HG02623 (cell line): ENCODE measurements at regions not wholly inside any gene's neighbourhood (a gene's known extent, or its start where the extent isn't known, plus 50 kb on each side); places are given as distances from the start of the nearest gene placed in this dataset.

Experiments
- ATAC-seq: cut with Tn5 transposase; IDR thresholded peaks from one replicate; pipeline ENCODE4 v1.9.1; 2021; ENCODE audit warnings: moderate library complexity; ENCODE audit not compliant: unreplicated experiment

DNA sequence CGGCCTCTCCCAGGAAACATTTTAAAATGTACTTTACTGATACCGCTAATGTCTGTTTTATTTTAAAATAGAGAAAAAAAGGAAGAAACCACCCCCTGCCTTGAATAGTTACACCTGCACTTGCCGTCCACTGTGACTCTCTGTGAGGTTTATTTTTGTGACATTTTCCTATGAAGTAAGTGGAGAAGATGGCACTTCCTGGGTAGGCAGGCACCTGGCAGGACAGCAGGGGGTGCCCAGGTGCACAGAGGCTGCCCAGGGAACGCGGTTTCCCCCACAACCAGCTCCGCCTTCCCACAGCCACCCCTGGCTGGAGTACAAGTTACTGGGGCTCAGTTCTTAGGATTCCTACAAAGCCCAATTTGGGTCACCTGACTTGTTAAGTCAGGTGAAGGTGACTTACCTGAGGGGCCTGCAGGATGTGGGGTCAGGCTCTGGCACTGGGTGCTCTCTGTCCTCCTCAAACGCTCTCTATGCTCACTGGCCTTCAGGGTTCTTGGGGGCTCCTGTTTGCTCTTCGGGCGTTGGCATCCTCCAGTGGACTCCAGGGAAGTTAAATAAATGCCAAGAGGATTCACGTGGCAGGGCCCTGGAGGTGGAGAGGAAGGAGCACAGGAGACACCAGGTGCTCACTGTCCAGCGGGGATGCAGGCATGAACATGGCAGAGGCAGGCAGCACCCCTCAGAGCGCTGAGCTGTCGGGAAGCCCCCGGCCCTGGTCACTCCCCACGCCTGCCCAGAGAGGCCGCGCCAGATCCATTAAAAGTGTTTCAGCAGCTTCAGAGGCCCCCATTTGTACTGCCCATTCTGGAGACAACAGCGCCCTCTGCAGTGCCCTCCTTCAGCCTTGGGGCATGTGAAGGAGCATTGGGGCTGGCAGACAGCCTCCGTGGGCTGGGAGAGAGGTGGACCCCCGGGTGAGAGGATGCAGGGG lies 1021.2 kb downstream of the TBC1D22A start:
- ATAC-seq: no peak

DNA sequence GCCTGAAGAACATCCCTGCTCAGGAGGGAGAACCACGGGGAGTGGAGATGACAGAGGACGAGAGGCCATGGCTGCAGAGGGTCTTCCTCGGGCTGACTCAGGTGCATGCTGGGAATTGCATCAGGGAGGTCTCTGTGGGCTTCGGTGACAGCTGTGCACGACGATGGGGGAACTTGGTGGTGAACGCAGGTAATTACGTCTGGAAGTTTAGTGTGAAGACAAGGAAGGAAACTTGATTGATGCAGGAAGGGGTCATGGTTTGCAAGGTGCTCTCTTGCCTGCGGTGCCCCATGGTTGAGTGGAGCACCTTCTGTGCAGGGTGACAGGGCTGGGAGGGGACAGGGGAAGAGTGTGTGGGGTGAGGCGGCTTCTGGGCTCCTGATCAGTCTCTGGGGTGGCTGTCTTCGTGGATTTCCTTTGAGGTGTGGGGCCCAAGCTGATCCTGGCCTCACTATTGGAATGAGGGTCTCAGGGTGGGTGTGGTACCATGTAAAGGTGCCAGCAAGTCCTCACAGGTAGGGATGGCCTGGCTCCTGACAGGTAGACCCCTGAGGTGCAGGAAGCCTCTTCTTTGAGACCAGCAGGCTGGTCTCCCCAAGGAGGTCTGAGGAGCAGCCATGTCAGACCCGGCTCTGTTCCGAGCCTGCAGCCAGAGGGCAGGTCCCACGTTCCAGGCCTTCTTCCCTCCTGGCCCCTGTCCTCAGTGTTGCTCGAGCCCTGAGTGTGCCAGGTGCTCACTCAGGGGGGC lies 1020.1 kb downstream of the TBC1D22A start:
- ATAC-seq: no peak

DNA sequence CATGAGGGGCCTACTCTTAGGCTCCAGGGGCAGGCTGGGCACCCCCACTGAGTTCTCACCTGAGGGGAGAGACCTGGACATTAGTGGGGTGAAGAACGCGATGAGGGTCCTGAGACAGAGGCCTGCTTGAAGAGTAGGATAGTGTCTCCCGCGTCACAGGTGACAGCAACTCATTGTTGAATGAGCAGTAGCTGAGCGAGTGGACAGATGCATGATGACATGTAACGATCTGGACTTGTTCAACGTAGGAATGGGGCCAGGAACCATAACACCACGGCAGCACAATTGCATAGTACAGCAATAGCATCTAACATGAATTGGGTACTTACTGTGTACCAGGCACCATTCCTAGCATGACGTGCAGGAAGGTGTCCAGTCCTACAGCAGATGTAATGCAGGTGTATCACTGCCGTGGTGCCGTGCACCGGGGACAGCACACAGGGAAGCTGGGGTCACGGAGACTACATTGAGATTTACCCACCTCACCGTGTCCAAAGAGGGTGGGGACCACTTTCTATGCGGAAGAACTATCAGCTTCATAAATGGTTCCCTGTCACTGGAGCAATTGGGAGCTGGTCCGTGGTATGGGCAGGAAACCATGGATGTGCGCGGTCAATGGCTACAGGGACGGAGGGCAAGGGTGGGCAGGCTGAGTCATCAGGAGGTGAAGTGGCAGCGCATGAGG lies 1019.1 kb downstream of the TBC1D22A start:
- ATAC-seq: no peak

DNA sequence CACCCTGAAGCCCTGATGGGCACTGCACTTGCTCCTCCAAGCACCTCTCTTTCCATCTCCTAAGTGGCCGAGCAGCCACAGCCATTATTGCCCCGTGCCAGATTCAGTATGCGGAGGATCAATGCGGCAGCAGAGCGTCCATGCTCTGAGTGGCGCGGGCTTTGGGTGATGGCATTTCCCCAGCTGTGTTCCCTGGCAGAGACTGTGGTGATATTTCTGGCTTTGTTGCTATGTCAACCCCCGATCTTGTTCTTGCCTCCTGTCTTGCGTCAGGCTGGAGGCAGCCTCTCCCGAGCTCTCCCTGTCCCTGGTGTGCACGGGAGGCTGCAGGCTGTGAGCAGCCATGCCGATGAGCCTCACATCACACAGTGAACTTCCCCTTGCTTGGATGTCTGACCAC lies 1018.6 kb downstream of the TBC1D22A start:
- no peak for ATAC-seq

DNA sequence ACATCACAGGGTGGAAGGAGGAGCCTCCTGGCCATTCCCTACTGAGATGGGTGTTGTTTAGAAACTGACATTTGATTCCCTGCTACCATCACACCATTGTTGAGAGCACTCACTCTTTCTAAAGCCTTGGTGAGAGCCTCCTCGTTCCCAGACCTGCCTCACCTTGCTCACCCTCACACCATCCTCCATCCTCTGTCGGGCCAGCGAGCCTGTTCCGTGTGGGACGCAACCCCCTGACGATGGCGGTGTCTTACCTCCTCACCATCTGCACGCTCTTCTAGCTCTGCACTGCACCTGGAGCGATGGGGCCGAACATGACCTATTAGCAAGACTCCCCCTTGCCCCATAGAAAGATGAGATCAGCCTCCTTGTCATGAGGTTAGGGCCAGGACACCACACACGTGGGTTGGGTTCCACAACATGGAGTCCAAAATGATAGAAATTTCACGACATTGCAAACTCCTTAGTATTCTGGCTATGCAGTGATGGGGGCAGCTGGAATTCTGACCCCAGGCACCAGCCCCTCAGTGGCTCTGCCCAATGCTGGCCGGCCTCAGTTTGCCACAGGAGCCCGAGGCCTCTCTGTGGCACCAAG lies 1017.9 kb downstream of the TBC1D22A start:
- no peak for ATAC-seq

- no peak for ATAC-seq
Measured at GRCh38 chr22:47779474-47779873, 1017.0 kb downstream of the TBC1D22A start.

DNA sequence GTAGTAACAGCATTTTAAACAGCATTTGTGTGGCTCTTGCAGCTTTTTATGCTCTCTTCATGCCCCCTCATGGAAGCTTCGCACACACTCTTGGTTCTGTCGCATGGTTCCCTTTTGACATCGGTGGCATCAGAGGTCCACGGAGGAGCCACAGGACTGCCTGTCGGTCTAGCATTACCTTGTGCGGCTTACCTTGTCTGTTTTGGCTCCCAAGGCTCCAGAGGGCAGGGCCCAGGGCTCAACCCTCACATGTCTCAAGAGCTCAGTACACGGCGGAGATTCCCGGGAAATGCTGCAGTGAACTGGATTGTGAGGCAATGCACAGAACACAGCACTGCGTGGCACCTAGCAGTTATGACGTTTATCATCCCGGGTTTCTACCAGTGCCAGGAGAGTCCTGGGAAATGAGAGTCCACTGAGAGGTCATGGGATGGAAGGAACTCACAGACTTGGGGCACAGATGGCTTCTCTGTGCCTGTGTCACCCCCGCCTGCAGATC lies 1015.8 kb downstream of the TBC1D22A start:
- no peak for ATAC-seq

DNA sequence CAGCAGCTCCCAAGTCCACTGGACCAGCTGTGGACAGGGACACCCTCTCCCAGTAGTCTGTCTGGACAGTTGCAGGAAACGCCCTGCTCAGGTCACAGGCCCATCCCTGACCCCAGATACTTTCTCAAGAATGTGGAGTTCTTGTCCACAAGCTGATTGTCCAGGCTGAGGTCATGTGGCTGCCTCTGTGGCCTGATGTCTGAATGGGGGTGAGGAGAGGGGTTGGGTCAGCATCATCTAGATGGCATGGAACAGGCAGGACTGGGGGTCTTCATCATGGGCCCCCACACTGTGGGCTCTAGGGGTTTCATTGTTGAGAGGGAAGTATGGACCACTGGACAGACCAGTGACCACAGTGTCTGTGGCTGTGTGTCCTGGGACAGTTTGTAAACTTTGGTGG lies 1015.0 kb downstream of the TBC1D22A start:
- no peak for ATAC-seq

DNA sequence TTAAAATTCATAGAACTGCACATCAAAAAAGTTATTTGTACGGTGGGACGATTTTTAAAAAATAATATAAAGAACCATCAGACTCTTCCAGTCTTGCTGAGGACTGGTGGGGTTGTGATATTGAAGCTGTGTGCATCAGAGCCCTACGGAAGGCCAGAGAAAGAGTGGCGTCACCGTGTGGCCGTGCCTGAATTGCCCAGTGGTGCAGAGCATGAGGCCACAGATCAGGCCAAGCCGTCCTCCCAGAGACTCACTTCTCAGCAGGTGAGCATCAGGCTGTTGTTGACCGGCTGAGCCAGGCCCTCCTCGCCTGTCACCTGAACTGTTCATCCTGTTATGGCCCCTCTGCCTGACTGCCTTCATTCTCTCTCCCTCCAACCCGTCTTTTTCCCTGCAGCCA lies 1013.9 kb downstream of the TBC1D22A start:
- ATAC-seq: no peak

DNA sequence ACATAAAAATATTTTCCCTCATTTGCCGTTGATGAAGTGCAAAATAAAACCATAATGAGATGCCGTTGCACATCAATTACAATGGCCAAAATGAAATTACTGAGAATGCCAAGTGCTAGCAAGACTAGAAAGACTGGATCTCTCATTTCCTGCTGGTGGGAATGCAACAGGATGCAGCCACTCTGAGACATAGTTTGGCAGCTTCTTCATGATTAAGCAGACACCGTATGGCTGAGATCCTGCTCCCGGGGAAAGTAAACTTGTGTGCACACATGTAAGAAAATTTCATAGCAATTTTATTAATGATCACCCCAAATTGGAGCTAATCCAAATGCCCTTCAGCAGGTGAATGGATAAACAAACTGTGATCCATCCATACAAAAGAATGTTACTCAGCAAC lies 1013.2 kb downstream of the TBC1D22A start:
- ATAC-seq: no peak

- no peak for ATAC-seq
Measured at GRCh38 chr22:47775191-47775590, 1012.7 kb downstream of the TBC1D22A start.

- ATAC-seq: no peak
Measured at GRCh38 chr22:47773635-47774034, 1011.2 kb downstream of the TBC1D22A start.

- ATAC-seq: no peak
Measured at GRCh38 chr22:47772864-47773263, 1010.4 kb downstream of the TBC1D22A start.

DNA sequence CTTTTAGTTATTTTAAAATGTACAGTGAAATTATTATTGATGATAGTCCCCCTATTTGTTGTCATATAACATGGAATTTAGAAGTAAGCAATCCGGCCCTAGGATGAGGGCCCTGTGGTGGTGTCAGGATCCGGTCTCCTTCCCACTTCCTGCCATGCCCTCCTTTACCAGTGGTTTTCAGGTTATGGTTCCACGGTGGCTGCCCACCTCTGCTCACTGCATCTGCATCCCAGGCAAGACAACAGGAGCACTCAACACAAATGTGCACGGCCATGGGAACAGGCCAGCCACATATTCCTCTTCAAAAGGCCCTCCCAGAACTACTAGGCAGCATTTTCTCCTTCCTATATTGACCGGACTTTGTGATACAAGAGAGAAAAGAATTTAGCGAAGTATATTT lies 1007.2 kb downstream of the TBC1D22A start:
- no peak for ATAC-seq

DNA sequence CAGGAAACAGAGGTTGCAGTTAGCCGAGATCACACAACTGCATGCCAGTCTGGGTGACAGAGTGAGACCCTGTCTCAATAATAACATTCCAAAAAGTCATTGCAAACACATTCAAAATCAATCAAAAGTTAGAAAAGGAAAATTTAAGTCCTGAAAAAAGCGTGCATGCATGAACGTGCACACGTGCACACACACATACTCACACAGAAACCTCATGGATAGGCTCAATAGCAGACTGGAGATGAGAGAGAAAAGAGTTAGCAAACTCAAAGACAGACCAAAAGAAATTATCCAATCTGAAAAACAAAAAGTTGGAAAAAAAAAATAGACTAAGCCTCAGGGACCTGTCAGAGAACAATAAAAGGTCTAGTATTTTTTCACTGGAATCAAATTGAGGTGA lies 1005.6 kb downstream of the TBC1D22A start:
- ATAC-seq: no peak

- ATAC-seq: no peak
Measured at GRCh38 chr22:47767403-47767802, 1005.0 kb downstream of the TBC1D22A start.

DNA sequence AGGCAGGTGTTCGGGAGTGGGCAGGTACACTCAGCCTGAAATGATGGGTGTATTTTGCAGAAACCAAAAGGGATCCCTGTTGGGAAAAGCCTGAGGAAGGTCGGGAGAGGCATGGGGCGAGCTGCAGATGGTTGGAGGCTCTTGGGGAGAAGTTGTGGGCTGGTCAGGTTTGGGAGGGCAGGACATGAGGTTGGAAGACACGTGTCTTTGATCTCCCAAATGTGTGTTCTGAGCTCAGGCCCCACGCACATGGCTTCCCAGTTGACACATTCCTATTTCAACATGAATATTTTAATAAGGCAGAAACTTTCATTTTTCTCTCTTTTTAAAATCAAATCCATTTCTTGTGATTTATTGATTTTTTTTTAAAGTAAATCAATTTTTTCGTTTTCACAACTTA lies 1003.3 kb downstream of the TBC1D22A start:
- no peak for ATAC-seq

- ATAC-seq: no peak
Measured at GRCh38 chr22:47762141-47762540, 999.7 kb downstream of the TBC1D22A start.

GRCh38 chr22:47759909-47760308 lies 997.5 kb downstream of the TBC1D22A start:
- no peak for ATAC-seq

DNA sequence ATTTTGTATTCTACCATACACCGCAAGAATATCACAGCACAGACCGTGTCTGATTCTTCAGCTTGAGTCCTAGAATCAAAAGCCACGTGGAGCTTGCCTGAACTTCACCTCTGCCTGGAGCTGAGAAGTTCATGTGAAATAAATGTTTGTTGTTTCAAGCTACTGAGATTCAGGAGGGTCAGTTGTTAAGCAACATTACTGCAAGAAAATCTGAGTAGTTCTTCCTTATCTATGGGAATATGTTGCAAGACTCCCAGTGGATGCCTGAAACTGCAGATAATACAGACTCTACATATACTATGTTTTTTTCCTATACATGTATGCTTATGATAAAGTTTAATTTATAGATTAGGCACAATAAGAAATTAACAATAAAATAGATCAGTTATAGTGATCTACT lies 995.3 kb downstream of the TBC1D22A start:
- ATAC-seq: no peak

GRCh38 chr22:47750086-47750485 lies 987.6 kb downstream of the TBC1D22A start:
- no peak for ATAC-seq
